ENCODE measurements at regions not wholly inside any gene's neighbourhood (a gene's known extent, or its start where the extent isn't known, plus 50 kb on each side); places are given as distances from the start of the nearest gene placed in this dataset.
"Not testable (repeated sequence)": the region's sequence is repeated elsewhere in the genome, so short reads cannot be mapped to it uniquely, and the experiment has no call there.

- no peak for DNase-seq (ENCODE audit: low read depth in 2 of 2)
Observed at GRCh38 chr7:80082213-80082612, 52.4 kb upstream of the GNAI1 start.

DNA sequence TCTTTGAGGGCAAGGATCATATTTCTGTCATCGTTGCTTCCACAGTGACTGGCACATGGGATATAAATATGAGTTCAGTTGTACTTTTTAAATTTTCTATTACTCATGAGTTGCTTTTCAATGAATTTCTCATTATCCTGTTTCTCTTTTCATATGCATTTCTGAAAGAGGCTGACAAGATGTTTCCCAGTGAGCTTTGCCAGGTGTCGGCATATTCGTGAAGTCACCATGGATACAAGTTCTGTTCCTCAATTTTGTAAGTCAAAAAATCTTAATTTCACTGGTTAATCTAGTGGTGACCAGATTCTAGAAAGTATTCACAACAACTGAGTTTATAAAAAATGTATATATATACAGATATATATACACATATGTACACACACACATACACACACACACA lies 55.7 kb upstream of the GNAI1 start:
- DNase-seq (ENCODE audit: low read depth in 2 of 2), result no peak

GRCh38 chr7:80078159-80078731 lies 56.4 kb upstream of the GNAI1 start:
- no peak for DNase-seq (ENCODE audit: low read depth in 2 of 2)

GRCh38 chr7:80070391-80070790 lies 64.2 kb upstream of the GNAI1 start:
- DNase-seq (ENCODE audit: low read depth in 2 of 2), result no peak

- no peak for DNase-seq (ENCODE audit: low read depth in 2 of 2)
Observed at GRCh38 chr7:80066639-80067038, 68.0 kb upstream of the GNAI1 start.

DNA sequence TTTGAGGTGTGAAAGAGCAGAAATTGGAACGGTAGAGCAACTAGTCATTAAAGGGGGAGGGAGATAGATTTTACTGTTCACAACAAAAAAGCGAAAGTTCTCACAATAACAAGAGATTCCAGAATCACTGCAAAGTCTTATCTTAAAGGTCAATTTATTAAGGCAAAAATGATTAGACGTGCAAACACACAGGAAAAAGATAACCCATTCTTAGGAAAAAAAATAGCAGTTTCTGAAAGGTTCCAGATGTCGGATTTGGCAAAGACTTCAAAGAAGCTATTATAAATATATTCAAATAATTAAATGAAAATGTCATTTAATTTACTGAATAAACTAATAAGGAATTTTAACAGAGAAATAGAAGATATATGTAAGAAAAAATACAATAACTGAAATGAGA lies 70.8 kb upstream of the GNAI1 start:
- no peak for DNase-seq (ENCODE audit: low read depth in 2 of 2)

- peak; percentile 44 to 46 for DNase-seq (ENCODE audit: low read depth in 2 of 2)
Observed at GRCh38 chr7:80060218-80060806, 74.3 kb upstream of the GNAI1 start.

DNA sequence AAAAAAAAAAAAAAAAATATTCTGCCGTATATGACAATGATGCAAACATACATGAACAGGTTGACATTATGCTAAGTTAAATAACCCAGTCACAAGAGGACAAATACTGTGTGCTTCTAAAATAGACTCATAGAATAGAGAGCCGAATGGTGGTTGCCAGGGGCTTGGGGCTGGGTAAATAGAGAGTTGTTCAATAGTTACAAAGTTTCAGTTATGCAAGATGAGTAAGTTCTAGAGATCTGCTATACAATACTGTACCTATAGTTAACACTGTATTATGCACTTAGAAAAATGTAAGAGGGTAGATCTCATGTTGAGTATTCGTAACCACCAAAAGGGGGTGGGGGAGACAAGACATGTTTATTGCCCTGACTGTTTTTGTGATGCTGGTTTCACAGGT lies 77.1 kb upstream of the GNAI1 start:
- DNase-seq (ENCODE audit: low read depth in 2 of 2), result no peak

- DNase-seq (ENCODE audit: low read depth in 2 of 2), result peak; percentile 80 to 85
Observed at GRCh38 chr7:80054356-80054755, 80.3 kb upstream of the GNAI1 start.

- DNase-seq (ENCODE audit: low read depth in 2 of 2), result no peak
Observed at GRCh38 chr7:80053124-80053523, 81.5 kb upstream of the GNAI1 start.

- DNase-seq (ENCODE audit: low read depth in 2 of 2), result no peak
Observed at GRCh38 chr7:80047856-80048459, 86.7 kb upstream of the GNAI1 start.

DNA sequence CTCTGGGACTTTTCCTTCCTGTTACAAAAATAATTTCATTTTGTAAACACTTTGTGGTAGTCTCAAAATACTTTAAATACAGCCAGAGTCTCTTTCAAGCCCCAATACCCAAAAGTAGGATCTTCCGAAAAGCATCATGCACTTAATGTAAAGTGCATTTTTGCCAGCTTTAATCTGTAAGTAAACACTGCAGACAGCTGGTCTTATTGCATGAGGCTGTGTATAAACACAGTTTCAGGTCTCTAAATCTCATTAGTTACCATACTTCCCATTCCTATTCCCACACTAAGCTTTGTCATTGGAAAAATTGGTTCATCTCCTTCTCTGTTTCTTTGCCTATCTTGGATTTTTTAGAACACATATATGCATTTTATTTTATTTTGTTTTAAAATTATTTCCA lies 87.6 kb upstream of the GNAI1 start:
- DNase-seq (ENCODE audit: low read depth in 2 of 2), result no peak

DNA sequence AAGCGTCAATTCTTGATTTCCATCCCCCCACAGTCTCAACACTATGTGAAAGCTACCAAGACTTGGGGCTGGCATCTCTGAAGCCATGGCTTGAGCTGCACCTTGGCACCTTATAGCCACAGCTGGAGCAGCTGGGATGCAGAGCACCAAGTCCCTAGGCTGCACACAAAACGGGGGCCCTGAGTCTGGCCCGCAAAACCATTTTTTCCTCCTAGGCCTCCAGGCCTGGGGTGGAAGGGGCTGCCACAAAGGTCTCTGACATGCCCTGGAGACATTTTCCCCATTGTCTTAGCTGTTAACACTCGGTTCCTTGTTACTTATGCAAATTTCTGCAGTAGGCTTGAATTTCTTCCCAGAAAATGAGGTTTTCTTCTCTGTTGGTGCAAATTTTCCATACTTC lies 89.8 kb upstream of the GNAI1 start:
- DNase-seq (ENCODE audit: low read depth in 2 of 2), result no peak

- DNase-seq (ENCODE audit: low read depth in 2 of 2), result no peak
Observed at GRCh38 chr7:80040752-80041151, 93.9 kb upstream of the GNAI1 start.

DNA sequence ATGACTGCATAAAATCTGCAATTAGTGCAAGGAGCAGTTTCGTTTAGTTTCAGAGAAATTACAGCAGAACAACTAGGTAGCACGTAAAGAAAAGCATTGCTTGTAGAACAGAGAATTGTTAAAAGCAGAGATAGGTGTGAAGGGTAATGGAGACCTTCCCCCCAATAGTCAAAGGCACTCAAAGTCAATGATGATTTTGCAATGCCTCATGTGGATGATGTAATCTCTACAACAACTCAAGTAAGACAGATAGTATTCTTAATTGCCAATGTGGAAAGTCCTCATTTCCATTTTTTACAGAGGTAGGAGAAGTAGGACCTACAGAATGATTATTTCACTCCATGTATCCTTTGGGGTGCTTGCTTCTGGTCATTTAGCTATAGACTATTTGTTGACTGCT lies 94.3 kb upstream of the GNAI1 start:
- no peak for DNase-seq (ENCODE audit: low read depth in 2 of 2)

DNA sequence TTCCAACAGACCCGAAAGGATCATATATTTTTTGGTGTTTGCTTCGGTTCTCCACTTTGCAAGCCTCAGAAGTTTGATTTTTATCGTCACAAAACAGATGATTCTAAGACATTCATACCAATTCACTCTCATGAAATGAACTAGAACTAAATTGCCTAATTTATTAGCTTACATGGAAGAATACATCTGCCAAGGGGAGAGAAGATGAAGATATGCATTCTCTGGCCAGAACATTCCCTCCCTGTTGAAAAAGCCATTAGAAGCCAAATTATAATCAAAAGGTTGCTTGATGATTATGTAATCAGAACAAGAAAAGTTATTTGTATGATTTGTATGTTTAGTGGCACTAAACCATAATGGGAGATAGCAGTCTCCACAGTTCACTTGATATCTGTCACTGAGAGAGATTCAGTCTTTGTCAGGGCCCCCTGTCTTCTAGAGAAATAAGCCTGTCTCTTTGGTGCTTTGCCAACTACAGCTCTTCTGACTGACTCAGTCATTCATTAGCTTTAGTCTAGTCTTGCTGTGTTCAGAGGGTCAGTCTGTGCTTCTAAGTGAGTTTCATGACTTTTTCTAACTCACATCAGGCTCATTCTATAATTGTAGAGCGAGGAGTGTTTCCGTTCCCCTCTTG lies 95.3 kb upstream of the GNAI1 start:
- DNase-seq (ENCODE audit: low read depth in 2 of 2), result no peak

DNA sequence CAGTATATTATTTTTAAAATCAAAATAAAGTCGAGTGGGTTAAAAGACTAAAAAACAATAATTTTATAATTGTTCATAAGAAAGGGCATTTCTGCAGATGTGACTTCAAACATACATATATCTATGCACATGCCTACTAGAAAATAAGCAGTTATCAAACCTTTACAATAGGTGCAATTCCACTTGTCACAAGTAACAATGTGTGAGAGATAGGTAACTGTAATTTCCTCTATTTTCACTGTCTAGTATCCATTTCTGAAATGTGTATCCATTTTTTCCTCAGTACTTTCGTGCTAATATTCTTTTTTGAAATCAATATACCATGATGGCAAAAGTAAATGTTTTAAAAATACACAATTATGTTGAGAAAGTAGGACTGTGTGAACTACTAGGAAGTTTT lies 96.9 kb upstream of the GNAI1 start:
- DNase-seq (ENCODE audit: low read depth in 2 of 2), result no peak

- no peak for DNase-seq (ENCODE audit: low read depth in 2 of 2)
Observed at GRCh38 chr7:80036107-80036506, 98.5 kb upstream of the GNAI1 start.

GRCh38 chr7:80028717-80029116 lies 105.9 kb upstream of the GNAI1 start:
- no peak for DNase-seq (ENCODE audit: low read depth in 2 of 2)

- no peak for DNase-seq (ENCODE audit: low read depth in 2 of 2)
Observed at GRCh38 chr7:80027611-80028173, 106.9 kb upstream of the GNAI1 start.

DNA sequence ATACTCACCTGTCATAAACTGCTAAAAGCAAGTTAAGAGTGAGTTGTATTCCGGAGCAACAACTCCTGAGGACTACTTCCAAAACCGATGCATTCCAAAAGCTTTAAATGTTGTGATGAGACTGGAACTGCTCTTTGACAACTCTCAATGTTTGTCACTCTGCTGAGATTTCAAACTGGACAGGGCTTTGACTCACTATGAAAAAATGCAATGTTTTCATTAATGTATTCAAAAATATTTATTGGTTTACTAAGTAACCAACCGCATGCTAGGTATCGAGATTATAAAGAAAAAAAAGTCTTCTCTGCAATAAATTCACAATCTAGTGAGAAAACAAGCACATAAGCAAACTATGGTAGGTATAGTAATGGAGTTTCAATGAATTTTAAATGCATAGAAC lies 107.9 kb upstream of the GNAI1 start:
- no peak for DNase-seq (ENCODE audit: low read depth in 2 of 2)

GRCh38 chr7:80020277-80020676 lies 114.4 kb upstream of the GNAI1 start:
- DNase-seq (ENCODE audit: low read depth in 2 of 2), result not testable (repeated sequence)

- not testable (repeated sequence) for DNase-seq (ENCODE audit: low read depth in 2 of 2)
Observed at GRCh38 chr7:80019809-80020207, 114.8 kb upstream of the GNAI1 start.

All from fibroblast of skin of left biceps (primary cell).